ENCODE measurements at regions not wholly inside any gene's neighbourhood (a gene's known extent, or its start where the extent isn't known, plus 50 kb on each side); places are given as distances from the start of the nearest gene placed in this dataset.

GRCh38 chr13:85142351-85142927 lies 656.8 kb downstream of the SLITRK6 start:
- no peak for ATAC-seq
- H3K27me3 Mint-ChIP-seq (ENCODE audit: insufficient read depth, low read depth, poor library complexity), result peaks cover 1% of the 10 kb centered on the region

More at GRCh38 chr13:85142351-85142927, 656.8 kb downstream of the SLITRK6 start:
- Mint-ChIP-seq H3K9me3 (no peaks in the 10 kb centered on the region), H3K36me3 (ENCODE audit: low read depth) (no peaks in the 10 kb centered on the region), H3K4me1 (peaks cover 28% of the 10 kb centered on the region), H3K27ac (no peak overlapping the region), H3K4me3 (no peak overlapping the region)
- no peaks in the 10 kb centered on the region for H3F3A ChIP-seq (replicated peaks; ENCODE audit: low read depth)
- no peaks in the 10 kb centered on the region for H3K79me2 ChIP-seq (replicated peaks; ENCODE audit: insufficient read depth)
- no peaks in the 10 kb centered on the region for H3K27me3 ChIP-seq (ENCODE audit: insufficient read depth)
- H4K20me1 ChIP-seq (replicated peaks; ENCODE audit: insufficient read depth), result no peaks in the 10 kb centered on the region
- H3K9me2 ChIP-seq (ENCODE audit: insufficient read depth), result no peaks in the 10 kb centered on the region
- H3K4me2 ChIP-seq, result no peak overlapping the region
- TF ChIP-seq REST (IDR thresholded peaks at IDR 0.05; ENCODE audit: unreplicated experiment), result no peak
- no peak for TF ChIP-seq ZNF114 (CRISPR knock-in tag; IDR thresholded peaks at IDR 0.05)
- TF ChIP-seq EZH2phosphoT487 (IDR thresholded peaks at IDR 0.05; ENCODE audit: unreplicated experiment), result no peak
- no peak for TF ChIP-seq CTCF (conservative IDR thresholded peaks at IDR 0.05; ENCODE audit: low read depth in 2 of 2)
- TF ChIP-seq ETS1 (IDR thresholded peaks at IDR 0.05), result no peak
- TF ChIP-seq ZNF462 (CRISPR knock-in tag; IDR thresholded peaks at IDR 0.05), result no peak
- no peak for TF ChIP-seq STAT1 (IDR thresholded peaks at IDR 0.05; ENCODE audit: unreplicated experiment)
- TF ChIP-seq ZNF331 (CRISPR knock-in tag; IDR thresholded peaks at IDR 0.05; ENCODE audit: low read depth), result no peak
- no peak for TF ChIP-seq NANOG (IDR thresholded peaks at IDR 0.05; ENCODE audit: borderline replicate concordance)
- no peak for TF ChIP-seq CREB1 (CRISPR knock-in tag; IDR thresholded peaks at IDR 0.05; ENCODE audit: low read depth)
- no peak for TF ChIP-seq JUNB (IDR thresholded peaks at IDR 0.05; ENCODE audit: unreplicated experiment)
- no peak for TF ChIP-seq POLR2AphosphoS5 (IDR thresholded peaks at IDR 0.05; ENCODE audit: low read depth)
- no peak for TF ChIP-seq EZH2 (IDR thresholded peaks at IDR 0.05; ENCODE audit: low read depth, unreplicated experiment)
- no peak overlapping the region for H2AFZ ChIP-seq
- no peak overlapping the region for H3K4me3 ChIP-seq
- no peak overlapping the region for H3K27ac ChIP-seq (ENCODE audit: low read depth)
- peaks cover 21% of the 10 kb centered on the region for H3K4me1 ChIP-seq (ENCODE audit: insufficient read depth)
- DNase-seq (ENCODE audit: low spot score), result no peak
- H3K36me3 ChIP-seq (ENCODE audit: insufficient read depth), result no peaks in the 10 kb centered on the region
